ENCODE measurements at regions not wholly inside any gene's neighbourhood (a gene's known extent, or its start where the extent isn't known, plus 50 kb on each side); places are given as distances from the start of the nearest gene placed in this dataset.
"Not testable (repeated sequence)": the region's sequence is repeated elsewhere in the genome, so short reads cannot be mapped to it uniquely, and the experiment has no call there.

DNA sequence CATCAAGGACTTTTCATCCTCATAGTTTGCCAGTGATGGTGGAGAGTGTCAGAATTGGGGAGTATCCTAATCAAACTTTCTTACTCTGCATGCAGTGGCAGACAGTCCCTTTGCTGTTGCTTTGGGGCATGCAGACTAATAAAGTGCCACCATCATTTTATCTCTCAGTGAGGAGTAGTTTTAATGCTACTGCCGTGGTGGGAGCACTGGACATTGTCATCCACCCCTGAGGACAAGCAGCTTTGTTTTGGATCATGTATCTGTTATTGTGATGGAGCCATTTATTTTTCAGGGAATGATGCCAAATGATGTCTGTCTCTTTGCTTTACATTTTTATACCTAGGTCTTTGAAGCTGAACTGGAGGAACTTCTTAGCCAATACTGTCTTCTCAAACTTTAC lies 1226.9 kb downstream of the FOXD4L5 start:
- TF ChIP-seq, protein P1, sequence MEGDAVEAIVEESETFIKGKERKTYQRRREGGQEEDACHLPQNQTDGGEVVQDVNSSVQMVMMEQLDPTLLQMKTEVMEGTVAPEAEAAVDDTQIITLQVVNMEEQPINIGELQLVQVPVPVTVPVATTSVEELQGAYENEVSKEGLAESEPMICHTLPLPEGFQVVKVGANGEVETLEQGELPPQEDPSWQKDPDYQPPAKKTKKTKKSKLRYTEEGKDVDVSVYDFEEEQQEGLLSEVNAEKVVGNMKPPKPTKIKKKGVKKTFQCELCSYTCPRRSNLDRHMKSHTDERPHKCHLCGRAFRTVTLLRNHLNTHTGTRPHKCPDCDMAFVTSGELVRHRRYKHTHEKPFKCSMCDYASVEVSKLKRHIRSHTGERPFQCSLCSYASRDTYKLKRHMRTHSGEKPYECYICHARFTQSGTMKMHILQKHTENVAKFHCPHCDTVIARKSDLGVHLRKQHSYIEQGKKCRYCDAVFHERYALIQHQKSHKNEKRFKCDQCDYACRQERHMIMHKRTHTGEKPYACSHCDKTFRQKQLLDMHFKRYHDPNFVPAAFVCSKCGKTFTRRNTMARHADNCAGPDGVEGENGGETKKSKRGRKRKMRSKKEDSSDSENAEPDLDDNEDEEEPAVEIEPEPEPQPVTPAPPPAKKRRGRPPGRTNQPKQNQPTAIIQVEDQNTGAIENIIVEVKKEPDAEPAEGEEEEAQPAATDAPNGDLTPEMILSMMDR (IDR thresholded peaks at IDR 0.05) = not testable (repeated sequence)
- not testable (repeated sequence) for TF ChIP-seq POLR2AphosphoS5 (IDR thresholded peaks at IDR 0.05); POLR2A (IDR thresholded peaks at IDR 0.05; ENCODE audit: low read depth); EP300 (IDR thresholded peaks at IDR 0.05)
